H1 (cell line): ENCODE measurements at regions not wholly inside any gene's neighbourhood (a gene's known extent, or its start where the extent isn't known, plus 50 kb on each side); places are given as distances from the start of the nearest gene placed in this dataset.

ENCODE experiments used
- CTCF ChIA-PET: fragments of 300-600 bp; sonication (Branson Sonifier 250); formaldehyde crosslinking; loops from one replicate; lab custom pipeline; 2021; ENCODE audit not compliant: partially characterized antibody; lab: Charles Lee
- POLR2A ChIA-PET: fragments of 300-600 bp; sonication (Branson Sonifier 250); formaldehyde crosslinking; loops from one replicate; lab custom pipeline; 2021; ENCODE audit warnings: inconsistent platforms; ENCODE audit not compliant: partially characterized antibody; lab: Charles Lee
- DNase-seq, 2 experiments: peaks; one replicate each; pipeline versions ENCODE4 v3.0.0 to v3.0.0-alpha.2; 2010 to 2022; ENCODE audit warnings: low spot score in 2 of 2, low read depth in 1 of 2, mixed read lengths in 1 of 2
- FAIRE-seq: peaks from 2 replicates; lab custom pipeline; 2011; peaks lifted over from hg19 to GRCh38; lab: Jason Lieb, UNC
- H2AFZ ChIP-seq: 2 replicates; pipeline ENCODE4 v1.8.1; 2012; ENCODE audit warnings: low read length, inconsistent platforms
- H2AK5ac ChIP-seq: 2 replicates; pipeline ENCODE4 v1.6.1; 2013; ENCODE audit warnings: low read depth, low read length
- H2BK120ac ChIP-seq: replicated peaks from 2 replicates; pipeline ENCODE3; 2013; ENCODE audit warnings: low read depth, low read length, inconsistent platforms
- H2BK12ac ChIP-seq: 2 replicates; pipeline ENCODE4 v1.6.1; 2013; ENCODE audit warnings: low read depth, low read length
- H2BK15ac ChIP-seq: 2 replicates; pipeline ENCODE4 v1.6.1; 2013; ENCODE audit warnings: low read length
- H2BK20ac ChIP-seq: 2 replicates; pipeline ENCODE4 v1.6.1; 2013; ENCODE audit warnings: low read length
- H2BK5ac ChIP-seq: 2 replicates; pipeline ENCODE4 v1.6.1; 2013; ENCODE audit warnings: low read depth, low read length
- H3K14ac ChIP-seq: 2 replicates; pipeline ENCODE4 v1.6.1; 2013; ENCODE audit warnings: inconsistent platforms; ENCODE audit not compliant: insufficient read length
- H3K18ac ChIP-seq: 2 replicates; pipeline ENCODE4 v1.6.1; 2013; ENCODE audit warnings: low read length; ENCODE audit errors: extremely low read depth
- H3K23ac ChIP-seq: 2 replicates; pipeline ENCODE4 v1.6.1; 2013; ENCODE audit warnings: inconsistent platforms; ENCODE audit not compliant: insufficient read length
- H3K23me2 ChIP-seq: 2 replicates; pipeline ENCODE4 v1.6.1; 2013; ENCODE audit warnings: low read depth, low read length
- H3K27ac ChIP-seq: 2 replicates; pipeline ENCODE4 v1.6.1; 2011; ENCODE audit warnings: low read depth, low read length, inconsistent platforms
- H3K27me3 ChIP-seq, 4 experiments: replicated peaks in 1 of 4; 1 replicate in 1 of 4; 2 replicates in 3 of 4; pipeline versions ENCODE4 v1.6.1 to v1.8.1; 2011 to 2013; ENCODE audit warnings: low read length in 3 of 4, mild to moderate bottlenecking in 3 of 4, inconsistent platforms in 2 of 4, mixed read lengths in 2 of 4, moderate library complexity in 1 of 4; ENCODE audit not compliant: control insufficient read depth in 3 of 4, insufficient read depth in 3 of 4; ENCODE audit errors: extremely low read depth in 1 of 4
- H3K36me3 ChIP-seq, 4 experiments: 2 replicates each; pipeline versions ENCODE4 v1.6.1 to v1.8.1; 2011 to 2013; ENCODE audit warnings: mild to moderate bottlenecking in 4 of 4, low read length in 3 of 4, moderate library complexity in 2 of 4, control low read depth in 1 of 4, inconsistent platforms in 1 of 4; ENCODE audit not compliant: insufficient read depth in 4 of 4, control insufficient read depth in 2 of 4
- H3K4ac ChIP-seq: replicated peaks from 2 replicates; pipeline ENCODE3; 2013; ENCODE audit warnings: low read length, low read depth, mixed read lengths, inconsistent platforms; ENCODE audit not compliant: insufficient read length
- H3K4me1 ChIP-seq, 4 experiments: replicated peaks in 1 of 4; 1 replicate in 1 of 4; 2 replicates in 3 of 4; pipeline versions ENCODE4 v1.6.1 to v1.8.1; 2011 to 2013; ENCODE audit warnings: low read length in 3 of 4, inconsistent platforms in 2 of 4, mixed read lengths in 1 of 4; ENCODE audit not compliant: insufficient read depth in 4 of 4, control insufficient read depth in 3 of 4
- H3K4me2 ChIP-seq, 2 experiments: 2 replicates each; pipeline versions ENCODE4 v1.6.1 to v1.8.1; 2011 to 2013; ENCODE audit warnings: low read depth in 2 of 2, low read length in 2 of 2, control low read depth in 1 of 2, inconsistent platforms in 1 of 2, mild to moderate bottlenecking in 1 of 2; ENCODE audit not compliant: insufficient read depth in 1 of 2
- H3K4me3 ChIP-seq, 4 experiments: fragments of 200-600, 300-600 bp in 1 of 4; sonication (generic), shearing (Covaris generic), sonication (Bioruptor Twin) in 1 of 4; 2 replicates each; pipeline versions ENCODE4 v1.5.1 to v1.8.1; 2011 to 2016; ENCODE audit warnings: low read length in 4 of 4, low read depth in 3 of 4, control low read depth in 2 of 4, inconsistent platforms in 2 of 4, mild to moderate bottlenecking in 2 of 4, mixed read lengths in 1 of 4, moderate library complexity in 1 of 4; ENCODE audit not compliant: insufficient read depth in 2 of 4; ENCODE audit errors: extremely low read depth in 1 of 4
- H3K56ac ChIP-seq: replicated peaks from 2 replicates; pipeline ENCODE3; 2013; ENCODE audit warnings: low read depth, mild to moderate bottlenecking, mixed read lengths, low read length, inconsistent platforms; ENCODE audit not compliant: insufficient read length
- H3K79me1 ChIP-seq: 2 replicates; pipeline ENCODE4 v1.6.1; 2013; ENCODE audit warnings: low read depth, low read length, control low read depth
- H3K79me2 ChIP-seq, 2 experiments: 2 replicates each; pipeline versions ENCODE4 v1.6.1 to v1.8.1; 2012 to 2013; ENCODE audit warnings: low read length in 2 of 2, mild to moderate bottlenecking in 2 of 2, inconsistent platforms in 1 of 2; ENCODE audit not compliant: insufficient read depth in 2 of 2, control insufficient read depth in 1 of 2
- H3K9ac ChIP-seq, 4 experiments: replicated peaks in 1 of 4; 1 replicate in 1 of 4; 2 replicates in 3 of 4; pipeline versions ENCODE4 v1.6.1 to v1.8.1; 2011 to 2013; ENCODE audit warnings: low read depth in 3 of 4, low read length in 3 of 4, control low read depth in 2 of 4, mild to moderate bottlenecking in 2 of 4, moderate library complexity in 2 of 4, inconsistent platforms in 1 of 4; ENCODE audit errors: extremely low read depth in 1 of 4
- H3K9me3 ChIP-seq, 2 experiments: 2 replicates each; pipeline versions ENCODE4 v1.6.1 to v1.8.1; 2012 to 2013; ENCODE audit warnings: mild to moderate bottlenecking in 2 of 2, moderate library complexity in 2 of 2, control low read depth in 1 of 2, inconsistent platforms in 1 of 2, low read depth in 1 of 2, low read length in 1 of 2, mixed read lengths in 1 of 2; ENCODE audit not compliant: insufficient read depth in 2 of 2
- H4K20me1 ChIP-seq, 2 experiments: replicated peaks in 1 of 2; 2 replicates each; pipeline versions ENCODE3 to v1.8.1; 2011 to 2013; ENCODE audit warnings: inconsistent platforms in 2 of 2, low read length in 2 of 2, mild to moderate bottlenecking in 1 of 2; ENCODE audit not compliant: insufficient read depth in 2 of 2, control insufficient read depth in 1 of 2
- H4K5ac ChIP-seq: 2 replicates; pipeline ENCODE4 v1.6.1; 2013; ENCODE audit warnings: low read length, low read depth, mixed read lengths, inconsistent platforms; ENCODE audit not compliant: insufficient read length
- H4K8ac ChIP-seq: 2 replicates; pipeline ENCODE4 v1.8.0; 2013; ENCODE audit warnings: mild to moderate bottlenecking, moderate library complexity, low read length, inconsistent platforms; ENCODE audit not compliant: insufficient read depth; ENCODE audit errors: extremely low read depth
- H4K91ac ChIP-seq: replicated peaks from 2 replicates; pipeline ENCODE3; 2013; ENCODE audit warnings: low read length, mixed read lengths, inconsistent platforms; ENCODE audit not compliant: insufficient read length
- ASH2L ChIP-seq: fragments of 200-600, 300-600 bp; sonication (generic); IDR thresholded peaks from one replicate; pipeline ENCODE4 v1.7.1; 2017; ENCODE audit warnings: low read length
- BCL11A ChIP-seq, 2 experiments: IDR thresholded peaks; one replicate each; pipeline ENCODE4 v1.6.1; 2011; ENCODE audit warnings: low read depth in 2 of 2, low read length in 2 of 2, mild to moderate bottlenecking in 2 of 2
- CHD1 ChIP-seq: IDR thresholded peaks from 2 replicates; pipeline ENCODE4 v1.6.1; 2012; ENCODE audit warnings: low read depth, low read length, improper control_type of control experiment
- EP300 ChIP-seq, 2 experiments: IDR thresholded peaks; 1 replicate in 1 of 2; 2 replicates in 1 of 2; pipeline ENCODE4 v1.6.1; 2011 to 2012; ENCODE audit warnings: low read depth in 2 of 2, low read length in 2 of 2, mild to moderate bottlenecking in 2 of 2, borderline replicate concordance in 1 of 2, inconsistent platforms in 1 of 2, moderate library complexity in 1 of 2
- GTF2F1 ChIP-seq: IDR thresholded peaks from 2 replicates; pipeline ENCODE4 v1.6.1; 2012; ENCODE audit warnings: low read depth, low read length, improper control_type of control experiment, borderline replicate concordance
- KDM1A ChIP-seq: fragments of 200-600, 300-600 bp; sonication (generic); IDR thresholded peaks from 2 replicates; pipeline ENCODE4 v1.7.1; 2016; ENCODE audit warnings: mild to moderate bottlenecking, low read length, borderline replicate concordance
- KDM5A ChIP-seq: fragments of 200-600 bp; IDR thresholded peaks from 2 replicates; pipeline ENCODE4 v1.7.1; 2012; ENCODE audit warnings: mild to moderate bottlenecking, low read length, inconsistent platforms, mixed read lengths
- PHF8 ChIP-seq: fragments of 200-600 bp; sonication (generic); conservative IDR thresholded peaks from 2 replicates; pipeline ENCODE4 v1.7.1; 2012; ENCODE audit warnings: low read depth, mild to moderate bottlenecking, inconsistent platforms, low read length, moderate library complexity
- RAD21 ChIP-seq, 2 experiments: IDR thresholded peaks in 1 of 2; conservative IDR thresholded peaks in 1 of 2; 2 replicates each; pipeline ENCODE4 v1.6.1; 2011; ENCODE audit warnings: low read depth in 2 of 2, low read length in 2 of 2, improper control_type of control experiment in 1 of 2, inconsistent platforms in 1 of 2, mild to moderate bottlenecking in 1 of 2, moderate library complexity in 1 of 2
- RXRA ChIP-seq: IDR thresholded peaks from 2 replicates; pipeline ENCODE4 v1.6.1; 2011; ENCODE audit warnings: low read depth, mild to moderate bottlenecking, low read length, moderate library complexity; ENCODE audit not compliant: insufficient read depth
- SIN3A ChIP-seq, 2 experiments: IDR thresholded peaks in 1 of 2; conservative IDR thresholded peaks in 1 of 2; 2 replicates each; pipeline ENCODE4 v1.6.1; 2011 to 2012; ENCODE audit warnings: low read length in 2 of 2, improper control_type of control experiment in 1 of 2, low read depth in 1 of 2, mild to moderate bottlenecking in 1 of 2
- SP2 ChIP-seq: IDR thresholded peaks from 2 replicates; pipeline ENCODE4 v1.6.1; 2012; ENCODE audit warnings: mild to moderate bottlenecking, low read length, inconsistent platforms
- SRF ChIP-seq: IDR thresholded peaks from 2 replicates; pipeline ENCODE4 v1.6.1; 2011; ENCODE audit warnings: mild to moderate bottlenecking, low read depth, low read length, moderate library complexity
- TAF1 ChIP-seq: IDR thresholded peaks from 2 replicates; pipeline ENCODE4 v1.6.1; 2011; ENCODE audit warnings: mild to moderate bottlenecking, low read depth, low read length
- TCF12 ChIP-seq: IDR thresholded peaks from 2 replicates; pipeline ENCODE4 v1.6.1; 2011; ENCODE audit warnings: low read depth, mild to moderate bottlenecking, low read length
- WGBS, 2 experiments: shearing (Covaris generic) in 1 of 2; methylation state at CpG; one replicate each; pipeline versions ENCODE4 v1.1.6 to v1.1.7; 2013 to 2015; ENCODE audit warnings: low lambda C conversion rate in 2 of 2, mixed read lengths in 2 of 2, inconsistent platforms in 1 of 2, low coverage in 1 of 2, missing lambda C conversion rate in 1 of 2; ENCODE audit not compliant: insufficient replicate concordance in 2 of 2, insufficient coverage in 1 of 2, insufficient read length in 1 of 2; ENCODE audit errors: extremely low coverage in 1 of 2, missing lambda C conversion rate in 1 of 2; 5-methylcytosine and 5-hydroxymethylcytosine counted together

DNA sequence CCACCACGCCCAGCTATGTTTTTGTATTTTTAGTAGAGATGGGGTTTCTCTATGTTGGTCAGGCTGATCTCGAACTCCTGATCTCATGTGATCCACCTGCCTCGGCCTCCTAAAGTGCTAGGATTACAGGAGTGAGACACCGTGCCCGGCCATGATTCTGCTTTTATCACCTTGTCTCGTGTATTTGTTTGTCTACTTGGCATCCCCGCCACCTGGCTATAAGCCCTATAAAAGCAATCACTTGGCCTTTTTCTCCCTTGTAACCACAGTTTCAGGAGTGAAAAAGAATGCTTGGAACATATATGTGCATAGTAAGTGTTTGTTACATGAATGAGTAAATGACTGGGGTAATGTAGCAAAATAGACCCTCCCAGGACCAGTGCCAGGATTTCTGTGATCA is 77.5 kb upstream of the PAPOLG start:
- Histone ChIP-seq H4K91ac (no peak overlapping the region), H3K36me3 (no peaks in the 10 kb centered on the region), H2BK20ac (no peak overlapping the region), H3K4me1 (peaks cover 0 to 4% (median 3%) of the 10 kb centered on the region in 4 experiments; a peak in 3 of 7 replicates), H3K18ac (no peak overlapping the region), H3K4ac (no peak overlapping the region), H2BK12ac (no peak overlapping the region), H3K27ac (no peak overlapping the region), H3K23me2 (no peaks in the 10 kb centered on the region), H2AK5ac (no peak overlapping the region), H3K9ac (no peak overlapping the region), H3K56ac (no peak overlapping the region), H3K79me1 (no peaks in the 10 kb centered on the region), H3K4me3 (no peak overlapping the region), H3K27me3 (no peaks in the 10 kb centered on the region), H3K4me2 (no peak overlapping the region), H2BK120ac (no peak overlapping the region), H4K8ac (no peak overlapping the region), H2BK5ac (no peak overlapping the region), H2AFZ (no peak overlapping the region), H3K14ac (no peak overlapping the region), H4K20me1 (no peaks in the 10 kb centered on the region), H4K5ac (no peak overlapping the region), H2BK15ac (no peak overlapping the region), H3K23ac (no peak overlapping the region), H3K79me2 (no peaks in the 10 kb centered on the region), H3K9me3 (no peaks in the 10 kb centered on the region)
- FAIRE-seq (no peak), DNase-seq (no peak)
- WGBS, 2 experiments = 86% methylated on average over 7 of the region's 7 CpGs; no CpG with 5 or more reads in 1 of the 2 experiments
- POLR2A ChIA-PET = no interaction called here
- CTCF ChIA-PET = interaction anchor here (1.1 to 1.4 kb wide), 2 partner anchors 29 to 184 kb away, joined by 3 to 5 read pairs; no protein-coding TSS in a partner anchor
- TF ChIP-seq RAD21 (IDR thresholded peaks at IDR 0.05 in 1 of 2, conservative IDR thresholded peaks at IDR 0.05 in 1 of 2; ENCODE audit: low read depth in 2 of 2, low read length in 2 of 2) (no peak), PHF8 (no peak), SP2 (no peak), SIN3A (conservative IDR thresholded peaks at IDR 0.05 in 1 of 2, IDR thresholded peaks at IDR 0.05 in 1 of 2; ENCODE audit: low read depth in 1 of 2, low read length in 2 of 2) (no peak), RXRA (no peak), BCL11A (IDR thresholded peaks at IDR 0.05; ENCODE audit: low read depth in 2 of 2, low read length in 2 of 2) (no peak), CHD1 (no peak), SRF (no peak), GTF2F1 (no peak), EP300 (IDR thresholded peaks at IDR 0.05; ENCODE audit: borderline replicate concordance in 1 of 2, low read depth in 2 of 2, low read length in 2 of 2) (no peak), TCF12 (no peak), KDM1A (no peak), KDM5A (no peak), TAF1 (no peak), ASH2L (no peak)
